ENCODE measurements at regions not wholly inside any gene's neighbourhood (a gene's known extent, or its start where the extent isn't known, plus 50 kb on each side); places are given as distances from the start of the nearest gene placed in this dataset.

GRCh38 chr10:30216821-30217220 lies 132.3 kb downstream of the MTPAP start:
- H3K9ac ChIP-seq (ENCODE audit: low read depth, low read length): no peak overlapping the region

GRCh38 chr10:30215623-30216022 lies 133.5 kb downstream of the MTPAP start:
- Histone ChIP-seq H3K9me3 (ENCODE audit: insufficient read depth, low read length, severe bottlenecking) (no peaks in the 10 kb centered on the region), H3K27ac (ENCODE audit: low read length) (no peak overlapping the region), H3K4me1 (ENCODE audit: insufficient read depth, low read length) (no peaks in the 10 kb centered on the region), H3K36me3 (ENCODE audit: insufficient read depth, low read length) (no peaks in the 10 kb centered on the region), H3K4me3 (ENCODE audit: low read depth in 1 of 2, low read length in 2 of 2) (no peak overlapping the region), H3K9ac (ENCODE audit: low read depth, low read length) (no peak overlapping the region), H2AFZ (ENCODE audit: low read depth, low read length) (no peak overlapping the region), H4K20me1 (ENCODE audit: insufficient read depth, low read length) (no peaks in the 10 kb centered on the region), H3K27me3 (ENCODE audit: insufficient read depth, low read length, poor library complexity) (no peaks in the 10 kb centered on the region), H3K4me2 (ENCODE audit: insufficient read depth, low read length) (no peak overlapping the region), H3K79me2 (ENCODE audit: insufficient read depth, low read length) (no peaks in the 10 kb centered on the region)
- no peak for DNase-seq
- TF ChIP-seq, protein P1, sequence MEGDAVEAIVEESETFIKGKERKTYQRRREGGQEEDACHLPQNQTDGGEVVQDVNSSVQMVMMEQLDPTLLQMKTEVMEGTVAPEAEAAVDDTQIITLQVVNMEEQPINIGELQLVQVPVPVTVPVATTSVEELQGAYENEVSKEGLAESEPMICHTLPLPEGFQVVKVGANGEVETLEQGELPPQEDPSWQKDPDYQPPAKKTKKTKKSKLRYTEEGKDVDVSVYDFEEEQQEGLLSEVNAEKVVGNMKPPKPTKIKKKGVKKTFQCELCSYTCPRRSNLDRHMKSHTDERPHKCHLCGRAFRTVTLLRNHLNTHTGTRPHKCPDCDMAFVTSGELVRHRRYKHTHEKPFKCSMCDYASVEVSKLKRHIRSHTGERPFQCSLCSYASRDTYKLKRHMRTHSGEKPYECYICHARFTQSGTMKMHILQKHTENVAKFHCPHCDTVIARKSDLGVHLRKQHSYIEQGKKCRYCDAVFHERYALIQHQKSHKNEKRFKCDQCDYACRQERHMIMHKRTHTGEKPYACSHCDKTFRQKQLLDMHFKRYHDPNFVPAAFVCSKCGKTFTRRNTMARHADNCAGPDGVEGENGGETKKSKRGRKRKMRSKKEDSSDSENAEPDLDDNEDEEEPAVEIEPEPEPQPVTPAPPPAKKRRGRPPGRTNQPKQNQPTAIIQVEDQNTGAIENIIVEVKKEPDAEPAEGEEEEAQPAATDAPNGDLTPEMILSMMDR (IDR thresholded peaks at IDR 0.05; ENCODE audit: borderline replicate concordance, extremely low read depth, low read length, poor library complexity, severe bottlenecking): no peak
- TF ChIP-seq EZH2 (IDR thresholded peaks at IDR 0.05; ENCODE audit: borderline replicate concordance, low read depth, low read length, severe bottlenecking): no peak
- ATAC-seq (ENCODE audit: insufficient read depth, low read depth): no peak

More at GRCh38 chr10:30216821-30217220, 132.3 kb downstream of the MTPAP start:
- H3K4me1 ChIP-seq (ENCODE audit: insufficient read depth, low read length): no peaks in the 10 kb centered on the region
- no peak overlapping the region for H3K4me2 ChIP-seq (ENCODE audit: insufficient read depth, low read length)
- TF ChIP-seq, protein P1 (IDR thresholded peaks at IDR 0.05; ENCODE audit: borderline replicate concordance, extremely low read depth, low read length, poor library complexity, severe bottlenecking): no peak
- TF ChIP-seq EZH2 (IDR thresholded peaks at IDR 0.05; ENCODE audit: borderline replicate concordance, low read depth, low read length, severe bottlenecking): no peak
- no peaks in the 10 kb centered on the region for H3K9me3 ChIP-seq (ENCODE audit: insufficient read depth, low read length, severe bottlenecking)
- no peaks in the 10 kb centered on the region for H3K79me2 ChIP-seq (ENCODE audit: insufficient read depth, low read length)
- no peaks in the 10 kb centered on the region for H3K27me3 ChIP-seq (ENCODE audit: insufficient read depth, low read length, poor library complexity)
- H4K20me1 ChIP-seq (ENCODE audit: insufficient read depth, low read length): no peaks in the 10 kb centered on the region
- H3K36me3 ChIP-seq (ENCODE audit: insufficient read depth, low read length): no peaks in the 10 kb centered on the region
- H2AFZ ChIP-seq (ENCODE audit: low read depth, low read length): no peak overlapping the region
- no peak for DNase-seq
- H3K27ac ChIP-seq (ENCODE audit: low read length): no peak overlapping the region
- no peak for ATAC-seq (ENCODE audit: insufficient read depth, low read depth)
- H3K4me3 ChIP-seq (ENCODE audit: low read depth in 1 of 2, low read length in 2 of 2): no peak overlapping the region

DNA sequence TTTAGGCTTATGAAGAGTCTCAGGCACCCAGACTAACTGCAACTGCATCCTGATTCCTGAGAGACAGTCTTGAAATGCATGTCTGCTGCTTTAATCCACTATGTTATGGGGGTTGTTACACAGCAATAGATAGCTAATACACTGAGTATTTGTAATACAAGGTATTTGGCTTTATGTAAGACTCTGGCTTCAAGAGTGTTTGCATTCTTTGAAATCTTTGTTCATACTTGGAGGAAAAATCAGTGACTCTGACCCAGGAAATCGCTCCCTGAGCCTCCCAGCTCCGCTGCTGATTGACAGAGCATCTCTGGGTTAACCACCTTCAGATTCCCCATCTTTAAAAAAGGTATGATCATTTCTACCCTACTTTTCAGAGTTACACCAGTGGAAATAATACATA lies 133.9 kb downstream of the MTPAP start:
- H3K9me3 ChIP-seq (ENCODE audit: insufficient read depth, low read length, severe bottlenecking): no peaks in the 10 kb centered on the region
- H3K79me2 ChIP-seq (ENCODE audit: insufficient read depth, low read length): no peaks in the 10 kb centered on the region
- H3K4me3 ChIP-seq (ENCODE audit: low read depth in 1 of 2, low read length in 2 of 2): no peak overlapping the region
- H3K36me3 ChIP-seq (ENCODE audit: insufficient read depth, low read length): no peaks in the 10 kb centered on the region
- ATAC-seq (ENCODE audit: insufficient read depth, low read depth) (no peak), DNase-seq (no peak)
- TF ChIP-seq, protein P1 (IDR thresholded peaks at IDR 0.05; ENCODE audit: borderline replicate concordance, extremely low read depth, low read length, poor library complexity, severe bottlenecking): no peak
- no peak for TF ChIP-seq EZH2 (IDR thresholded peaks at IDR 0.05; ENCODE audit: borderline replicate concordance, low read depth, low read length, severe bottlenecking)
- H2AFZ ChIP-seq (ENCODE audit: low read depth, low read length): no peak overlapping the region
- no peak overlapping the region for H3K4me2 ChIP-seq (ENCODE audit: insufficient read depth, low read length)
- no peaks in the 10 kb centered on the region for H3K4me1 ChIP-seq (ENCODE audit: insufficient read depth, low read length)
- H3K9ac ChIP-seq (ENCODE audit: low read depth, low read length): no peak overlapping the region
- no peaks in the 10 kb centered on the region for H3K27me3 ChIP-seq (ENCODE audit: insufficient read depth, low read length, poor library complexity)
- no peaks in the 10 kb centered on the region for H4K20me1 ChIP-seq (ENCODE audit: insufficient read depth, low read length)
- H3K27ac ChIP-seq (ENCODE audit: low read length): no peak overlapping the region

- Histone ChIP-seq H3K4me1 (ENCODE audit: insufficient read depth, low read length) (no peaks in the 10 kb centered on the region), H2AFZ (ENCODE audit: low read depth, low read length) (no peak overlapping the region), H4K20me1 (ENCODE audit: insufficient read depth, low read length) (no peaks in the 10 kb centered on the region), H3K9me3 (ENCODE audit: insufficient read depth, low read length, severe bottlenecking) (no peaks in the 10 kb centered on the region), H3K79me2 (ENCODE audit: insufficient read depth, low read length) (no peaks in the 10 kb centered on the region), H3K9ac (ENCODE audit: low read depth, low read length) (no peak overlapping the region), H3K27ac (ENCODE audit: low read length) (no peak overlapping the region), H3K36me3 (ENCODE audit: insufficient read depth, low read length) (no peaks in the 10 kb centered on the region), H3K27me3 (ENCODE audit: insufficient read depth, low read length, poor library complexity) (no peaks in the 10 kb centered on the region), H3K4me2 (ENCODE audit: insufficient read depth, low read length) (no peak overlapping the region), H3K4me3 (ENCODE audit: low read depth in 1 of 2, low read length in 2 of 2) (no peak overlapping the region)
- TF ChIP-seq EZH2 (IDR thresholded peaks at IDR 0.05; ENCODE audit: borderline replicate concordance, low read depth, low read length, severe bottlenecking): no peak
- TF ChIP-seq, protein P1 (IDR thresholded peaks at IDR 0.05; ENCODE audit: borderline replicate concordance, extremely low read depth, low read length, poor library complexity, severe bottlenecking): no peak
- ATAC-seq (ENCODE audit: insufficient read depth, low read depth): no peak
- DNase-seq: no peak
Observed at GRCh38 chr10:30210296-30210695, 138.8 kb downstream of the MTPAP start.
